GM19395 (cell line): ENCODE measurements at regions not wholly inside any gene's neighbourhood (a gene's known extent, or its start where the extent isn't known, plus 50 kb on each side); places are given as distances from the start of the nearest gene placed in this dataset.

ENCODE experiments used
- ATAC-seq: cut with Tn5 transposase; IDR thresholded peaks from one replicate; pipeline ENCODE4 v1.9.1; 2021; ENCODE audit warnings: mild to moderate bottlenecking, moderate library complexity; ENCODE audit not compliant: unreplicated experiment

DNA sequence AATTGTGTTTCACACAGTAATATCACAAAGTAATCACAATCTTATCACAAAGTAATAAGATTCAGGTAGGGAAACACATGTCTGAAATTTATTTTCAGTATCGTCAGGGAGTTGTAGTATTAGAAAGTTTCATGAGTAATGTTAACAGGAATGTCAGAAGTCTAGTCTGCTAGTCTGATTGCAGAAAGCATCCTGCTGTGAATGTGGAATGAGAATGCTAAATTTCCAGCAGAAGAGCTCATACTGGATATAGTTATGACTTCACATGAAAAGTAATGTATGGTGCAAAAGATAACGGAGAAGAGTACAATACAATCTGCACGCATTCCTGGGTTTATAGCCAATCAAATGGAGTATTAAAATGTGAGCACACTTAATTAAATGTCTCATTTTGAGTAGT, 494.7 kb upstream of the SETBP1 start:
- ATAC-seq, result no peak

- ATAC-seq, result no peak
These were observed 493.6 kb upstream of the SETBP1 start for GRCh38 chr18:44187090-44187489.

DNA sequence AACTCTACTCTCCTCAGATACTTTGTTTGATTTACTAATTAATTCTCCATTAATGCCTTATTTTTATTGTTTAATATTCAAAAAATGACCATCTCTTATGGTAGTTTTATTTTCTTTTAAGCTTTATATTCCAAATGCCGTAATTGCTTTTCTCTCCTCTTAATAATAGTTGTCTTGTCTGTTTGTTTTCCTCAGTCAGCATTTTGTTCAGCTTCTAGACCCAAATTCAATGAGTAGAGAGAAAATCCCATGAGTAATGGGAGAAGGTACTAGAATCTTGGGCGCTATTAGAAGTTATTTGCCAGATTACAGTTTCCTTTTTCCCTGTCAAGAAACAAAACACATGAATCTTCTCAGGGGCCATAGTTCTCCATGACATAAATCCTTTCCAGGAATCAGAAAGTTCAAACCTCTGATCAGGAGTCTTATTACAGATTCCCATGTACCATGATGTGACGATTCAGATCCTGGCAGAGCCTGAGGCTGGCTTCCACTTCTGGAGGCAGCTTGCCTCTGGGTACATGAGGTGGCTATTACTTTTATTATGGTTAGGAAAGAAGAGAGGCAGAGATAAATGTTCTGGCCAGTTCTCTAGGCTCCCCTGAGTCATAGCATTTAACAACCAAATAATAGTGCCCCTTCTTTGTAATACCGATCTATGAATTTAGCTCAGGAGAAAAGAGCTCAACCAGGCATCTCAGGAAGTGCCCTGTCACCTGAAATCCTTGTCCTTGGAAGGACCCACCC, 485.1 kb upstream of the SETBP1 start:
- ATAC-seq, result no peak

DNA sequence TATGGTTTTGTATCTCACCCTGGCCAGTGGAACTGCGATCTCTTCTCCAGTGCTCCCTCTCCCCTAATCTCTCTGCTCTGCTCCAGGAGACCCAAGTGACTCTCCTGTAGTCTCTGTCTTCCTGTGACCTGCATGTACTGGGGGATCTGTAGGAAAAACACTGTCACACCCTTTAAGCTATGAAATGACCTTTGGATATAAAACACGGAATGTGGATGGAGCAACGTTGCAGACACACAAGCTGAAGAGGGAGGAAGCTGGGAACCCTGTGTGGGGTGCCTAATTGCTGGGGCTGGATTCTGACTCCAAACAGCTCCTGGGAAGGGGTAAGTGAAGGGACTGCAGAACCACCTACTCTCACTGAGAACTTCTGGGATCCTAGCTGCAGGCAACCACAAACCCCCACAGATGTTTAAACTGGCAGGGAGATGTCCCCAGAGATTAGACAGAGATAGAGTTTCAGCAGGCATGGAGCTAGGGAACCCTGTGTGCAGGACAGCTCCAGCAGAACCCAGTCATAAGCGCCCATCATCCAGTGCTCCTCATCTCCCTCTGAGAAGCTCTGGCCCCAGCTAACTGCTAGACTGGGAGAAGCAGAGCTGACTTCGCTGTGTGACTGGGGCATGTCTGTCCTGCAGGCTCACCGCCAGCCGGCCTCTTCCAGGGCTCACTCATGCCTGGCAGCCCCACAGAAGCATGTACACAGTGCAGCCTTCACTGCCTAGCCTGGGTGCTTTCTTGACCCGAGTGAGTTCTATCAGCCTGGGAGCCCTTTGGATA, 482.7 kb upstream of the SETBP1 start:
- ATAC-seq, result no peak

DNA sequence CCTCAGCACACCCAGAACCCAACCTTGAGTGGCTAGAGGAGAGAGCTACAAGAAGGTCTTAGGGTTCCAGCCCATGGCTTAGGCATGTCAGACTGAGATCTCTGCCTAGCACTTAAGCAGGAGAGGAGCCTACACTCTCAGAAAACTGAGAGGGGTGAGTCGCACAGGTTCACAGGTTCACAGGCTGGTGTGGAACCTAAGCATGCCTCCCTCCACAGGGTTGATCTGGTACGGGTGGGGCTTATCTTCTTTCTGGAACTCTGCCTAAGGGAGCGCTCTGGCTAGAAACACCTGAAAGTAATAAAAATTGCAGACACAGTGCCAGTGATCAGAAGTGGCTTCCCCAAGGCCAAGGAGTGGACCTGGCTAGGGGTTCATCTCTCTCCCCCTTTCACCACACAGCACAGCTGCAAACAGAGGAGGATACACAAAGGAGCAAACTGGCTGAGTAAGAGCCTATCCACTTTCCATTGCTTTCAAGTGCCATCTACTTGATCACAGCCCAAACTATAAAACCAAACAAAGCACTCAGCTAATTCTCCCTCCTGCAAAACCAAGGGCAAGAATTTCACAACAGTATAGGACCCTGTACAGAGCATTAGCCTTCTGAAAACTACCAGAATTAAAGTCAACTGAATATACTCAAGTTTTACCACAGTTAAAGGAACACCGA, 481.9 kb upstream of the SETBP1 start:
- ATAC-seq, result no peak

GRCh38 chr18:44213293-44213692, 467.4 kb upstream of the SETBP1 start:
- no peak for ATAC-seq

DNA sequence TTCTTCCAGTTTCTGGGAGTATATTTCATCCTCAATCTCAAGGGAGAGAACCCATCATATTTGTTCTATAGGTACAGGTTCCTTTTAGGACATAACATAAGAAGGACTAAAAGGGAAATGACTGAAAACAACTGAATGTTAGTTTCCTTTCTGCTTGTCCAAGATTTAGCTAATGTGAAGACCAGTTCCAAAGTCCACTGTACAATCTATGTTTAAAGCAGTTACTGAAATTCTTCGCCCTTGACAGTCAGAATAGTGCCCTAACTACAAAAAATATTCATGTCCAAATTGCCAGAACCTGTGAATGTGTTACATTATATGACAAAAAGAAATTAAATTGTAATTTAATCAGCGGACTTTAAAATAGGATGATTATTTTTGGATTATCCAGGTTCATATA, 466.3 kb upstream of the SETBP1 start:
- ATAC-seq, result no peak

DNA sequence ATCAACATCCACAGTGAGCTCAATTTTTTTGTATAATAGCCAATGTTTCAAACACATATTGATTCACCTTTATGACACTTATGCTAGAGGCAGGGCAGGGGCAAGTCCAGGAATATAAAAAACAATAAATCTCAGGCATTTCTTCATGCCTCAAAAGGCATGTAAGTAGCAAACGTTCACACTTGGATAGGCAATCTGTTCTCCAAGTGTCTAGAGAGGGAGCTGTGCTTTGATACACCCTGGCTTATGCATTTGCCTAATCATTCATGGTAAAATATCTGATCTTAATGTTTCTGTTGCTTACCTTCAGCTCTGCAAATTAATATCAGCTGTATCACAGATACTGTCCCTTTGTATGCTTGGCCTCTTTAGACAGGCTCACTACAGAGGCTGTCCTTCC, 464.5 kb upstream of the SETBP1 start:
- no peak for ATAC-seq

DNA sequence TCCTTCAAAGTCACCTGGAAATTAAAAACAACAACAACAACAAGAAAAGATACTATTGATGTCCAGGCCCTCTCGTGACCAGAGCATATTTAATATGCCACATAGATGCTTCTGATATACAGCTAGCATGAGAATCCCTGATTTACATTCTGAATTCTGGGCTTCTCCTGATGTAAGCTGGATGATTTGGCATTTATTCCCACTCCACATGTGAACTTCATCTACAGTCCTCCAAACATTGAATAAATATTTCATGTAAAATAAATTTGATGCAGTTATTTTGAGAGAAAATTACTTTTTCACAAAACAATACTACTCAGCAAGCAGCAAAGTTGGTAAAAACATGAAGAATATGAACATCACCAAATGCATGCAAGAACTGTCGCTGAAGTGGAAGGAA, 453.2 kb upstream of the SETBP1 start:
- ATAC-seq, result no peak

DNA sequence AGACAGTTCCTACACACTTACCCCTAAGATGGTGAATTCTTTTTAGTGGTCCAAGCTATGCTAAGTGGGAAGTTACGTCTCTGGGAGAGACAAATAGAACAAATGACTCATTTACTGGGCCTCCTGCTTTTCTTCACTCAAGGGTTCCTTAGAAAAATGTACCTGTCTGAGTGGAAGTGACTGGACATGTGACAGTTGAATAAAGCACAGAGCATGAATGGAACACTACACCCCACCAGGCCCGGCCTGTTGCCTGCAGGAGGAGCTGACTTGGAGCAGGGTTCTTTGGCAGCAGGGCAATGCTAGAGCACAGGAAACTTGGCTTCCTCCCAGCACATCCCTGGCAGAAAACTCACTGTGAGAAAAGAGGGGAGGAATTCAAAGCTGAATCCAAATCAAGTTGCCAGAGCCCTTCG, 451.0 kb upstream of the SETBP1 start:
- no peak for ATAC-seq

- ATAC-seq, result no peak
These were observed 448.8 kb upstream of the SETBP1 start for GRCh38 chr18:44231936-44232335.

- no peak for ATAC-seq
These were observed 448.2 kb upstream of the SETBP1 start for GRCh38 chr18:44232500-44232899.

- no peak for ATAC-seq
These were observed 442.2 kb upstream of the SETBP1 start for GRCh38 chr18:44238454-44238853.

GRCh38 chr18:44238911-44239310, 441.8 kb upstream of the SETBP1 start:
- ATAC-seq, result no peak

- ATAC-seq, result no peak
These were observed 439.7 kb upstream of the SETBP1 start for GRCh38 chr18:44241020-44241419.

- ATAC-seq, result no peak
These were observed 435.7 kb upstream of the SETBP1 start for GRCh38 chr18:44245019-44245418.

DNA sequence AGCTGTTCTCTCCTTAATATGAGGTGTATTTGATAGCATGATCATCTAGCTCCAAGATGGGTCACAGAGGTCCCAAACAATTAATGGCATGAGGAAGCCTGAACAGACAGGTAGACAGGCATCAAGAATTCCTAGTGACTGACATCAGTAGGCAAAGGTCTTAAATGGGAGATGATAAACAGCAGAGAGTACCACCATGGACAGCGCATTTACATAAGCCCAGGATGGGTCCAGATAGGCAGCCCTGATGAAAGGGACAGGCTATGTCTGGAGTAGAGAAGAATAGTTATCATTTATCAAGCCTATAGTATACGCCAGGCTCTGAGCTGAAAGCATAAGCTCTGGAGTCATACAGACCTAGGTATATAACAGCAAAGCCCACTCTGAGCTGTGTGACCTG, 434.7 kb upstream of the SETBP1 start:
- ATAC-seq, result no peak

DNA sequence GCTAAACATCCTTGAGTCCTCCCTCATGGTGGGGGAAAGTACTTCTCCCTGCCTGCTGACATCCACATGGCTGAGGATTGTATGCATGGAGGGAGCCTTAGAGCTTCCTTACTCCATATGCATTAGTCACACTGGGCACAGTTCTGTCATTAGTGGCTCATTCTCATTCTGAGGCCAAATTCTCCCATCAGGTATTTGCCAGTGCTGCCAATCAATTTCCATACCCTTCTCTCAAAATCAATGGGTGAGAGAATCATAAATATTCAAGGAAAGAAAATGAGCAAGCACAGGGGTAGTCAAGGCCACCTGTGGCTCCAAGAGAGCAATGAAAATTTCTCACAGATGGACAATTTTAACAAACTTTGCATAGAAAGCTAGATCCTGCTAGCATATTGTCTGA, 422.6 kb upstream of the SETBP1 start:
- ATAC-seq, result no peak

DNA sequence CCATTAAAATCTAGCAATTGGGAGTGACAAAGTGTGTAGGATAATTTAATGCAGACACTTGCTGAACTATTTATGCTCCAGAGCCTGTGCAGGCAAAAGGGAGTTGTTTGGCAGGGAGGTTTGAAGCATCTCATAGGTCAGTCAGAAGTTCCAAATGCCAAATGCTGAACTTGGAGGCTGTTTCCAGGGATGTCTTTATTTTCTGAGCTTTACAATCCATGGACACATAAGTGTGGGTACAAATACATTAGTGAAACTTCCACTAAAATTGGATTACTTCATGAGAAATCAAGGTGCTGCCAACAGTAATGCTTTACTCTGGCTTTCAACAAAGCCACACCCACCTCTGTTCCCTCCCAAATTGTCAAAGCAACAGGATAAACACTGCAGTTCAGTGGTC, 422.1 kb upstream of the SETBP1 start:
- no peak for ATAC-seq

- ATAC-seq, result no peak
These were observed 421.1 kb upstream of the SETBP1 start for GRCh38 chr18:44259610-44260009.

GRCh38 chr18:44265437-44265836, 415.3 kb upstream of the SETBP1 start:
- ATAC-seq, result no peak

- no peak for ATAC-seq
These were observed 407.4 kb upstream of the SETBP1 start for GRCh38 chr18:44273298-44273697.
